Peyer's patch (tissue), 4 donors: ENCODE measurements at regions not wholly inside any gene's neighbourhood (a gene's known extent, or its start where the extent isn't known, plus 50 kb on each side); places are given as distances from the start of the nearest gene placed in this dataset.

Experiments used
- DNase-seq, 3 donors: peaks; one replicate each; pipeline ENCODE4 v3.0.0-alpha.2; 2017 to 2019
- H3K27ac ChIP-seq, 4 donors: fragments of 200-600 bp; sonication (generic); one replicate each; pipeline ENCODE4 v1.5.1; 2016 to 2019
- H3K27me3 ChIP-seq, 2 donors: fragments of 200-600 bp; sonication (generic); one replicate each; pipeline ENCODE4 v1.5.1; 2019
- H3K36me3 ChIP-seq, 3 donors: fragments of 200-600 bp; sonication (generic); one replicate each; pipeline ENCODE4 v1.5.1; 2016 to 2019
- H3K4me1 ChIP-seq, 4 donors: fragments of 200-600 bp; sonication (generic); one replicate each; pipeline ENCODE4 v1.5.1; 2016 to 2019
- H3K4me3 ChIP-seq, 4 donors: fragments of 200-600 bp; sonication (generic); 1 replicate in 3 of 4; 2 replicates in 1 of 4; pipeline ENCODE4 v1.5.1; 2016 to 2019; ENCODE audit warnings: mild to moderate bottlenecking in 1 of 4
- H3K9me3 ChIP-seq, 4 donors: fragments of 200-600 bp; sonication (generic); one replicate each; pipeline ENCODE4 v1.5.1; 2016 to 2019; ENCODE audit warnings: mild to moderate bottlenecking in 1 of 4
- CTCF ChIP-seq, 6 experiments: fragments of 450-650 bp in 4 of 6; fragments of 200-600 bp in 2 of 6; sonication (generic) in 1 of 6; IDR thresholded peaks; one replicate each; pipeline ENCODE4 v1.5.1; 2017 to 2019; ENCODE audit warnings: antibody characterized with exemption in 6 of 6, mild to moderate bottlenecking in 3 of 6, moderate library complexity in 1 of 6
- POLR2A ChIP-seq, 2 donors: fragments of 450-650 bp; IDR thresholded peaks; one replicate each; pipeline ENCODE4 v1.5.1; 2017; ENCODE audit warnings: antibody characterized with exemption in 2 of 2, mild to moderate bottlenecking in 2 of 2, moderate library complexity in 2 of 2

- Histone ChIP-seq H3K27me3 (no peaks in the 10 kb centered on the region), H3K36me3 (no peaks in the 10 kb centered on the region), H3K4me1 (no peaks in the 10 kb centered on the region), H3K9me3 (no peaks in the 10 kb centered on the region), H3K27ac (no peak overlapping the region), H3K4me3 (no peak overlapping the region)
- no peak for DNase-seq
- no peak for TF ChIP-seq POLR2A (IDR thresholded peaks at IDR 0.05)
These were observed 68.6 kb downstream of the NRN1 start for GRCh38 chr6:5937936-5938706.

- TF ChIP-seq CTCF (IDR thresholded peaks at IDR 0.05): no peak
- TF ChIP-seq POLR2A (IDR thresholded peaks at IDR 0.05): no peak
- no peak overlapping the region for H3K4me3 ChIP-seq
- H3K9me3 ChIP-seq: no peaks in the 10 kb centered on the region
- no peaks in the 10 kb centered on the region for H3K36me3 ChIP-seq
- no peak overlapping the region for H3K27ac ChIP-seq
- H3K4me1 ChIP-seq: no peaks in the 10 kb centered on the region
- no peaks in the 10 kb centered on the region for H3K27me3 ChIP-seq
- DNase-seq: no peak
These were observed 69.4 kb downstream of the NRN1 start for GRCh38 chr6:5937169-5937909.

- H3K27ac ChIP-seq: no peak overlapping the region
- TF ChIP-seq CTCF (IDR thresholded peaks at IDR 0.05) (no peak), POLR2A (IDR thresholded peaks at IDR 0.05) (no peak)
- H3K36me3 ChIP-seq: no peaks in the 10 kb centered on the region
- no peak overlapping the region for H3K4me3 ChIP-seq
- DNase-seq: no peak
- no peaks in the 10 kb centered on the region for H3K27me3 ChIP-seq
- no peaks in the 10 kb centered on the region for H3K4me1 ChIP-seq
- H3K9me3 ChIP-seq: no peaks in the 10 kb centered on the region
These were observed 70.1 kb downstream of the NRN1 start for GRCh38 chr6:5936631-5937030.

- H3K36me3 ChIP-seq: no peaks in the 10 kb centered on the region
- no peak for DNase-seq
- no peak overlapping the region for H3K4me3 ChIP-seq
- no peak for TF ChIP-seq CTCF (IDR thresholded peaks at IDR 0.05)
- TF ChIP-seq POLR2A (IDR thresholded peaks at IDR 0.05): no peak
- no peak overlapping the region for H3K27ac ChIP-seq
- no peaks in the 10 kb centered on the region for H3K9me3 ChIP-seq
- no peaks in the 10 kb centered on the region for H3K4me1 ChIP-seq
- H3K27me3 ChIP-seq: no peaks in the 10 kb centered on the region
These were observed 70.6 kb downstream of the NRN1 start for GRCh38 chr6:5936140-5936539.

GRCh38 chr6:5930968-5931367, 75.8 kb downstream of the NRN1 start:
- TF ChIP-seq CTCF (IDR thresholded peaks at IDR 0.05) (no peak), POLR2A (IDR thresholded peaks at IDR 0.05) (no peak)
- H3K27ac ChIP-seq: no peak overlapping the region

GRCh38 chr6:5930143-5930770, 76.5 kb downstream of the NRN1 start:
- TF ChIP-seq CTCF (IDR thresholded peaks at IDR 0.05): no peak
- TF ChIP-seq POLR2A (IDR thresholded peaks at IDR 0.05): no peak
- Histone ChIP-seq H3K36me3 (no peaks in the 10 kb centered on the region), H3K27me3 (no peaks in the 10 kb centered on the region), H3K9me3 (no peaks in the 10 kb centered on the region), H3K27ac (no peak overlapping the region), H3K4me3 (no peak overlapping the region), H3K4me1 (no peaks in the 10 kb centered on the region)
- no peak for DNase-seq

More at GRCh38 chr6:5930968-5931367, 75.8 kb downstream of the NRN1 start:
- Histone ChIP-seq H3K4me3 (no peak overlapping the region), H3K36me3 (no peaks in the 10 kb centered on the region), H3K9me3 (no peaks in the 10 kb centered on the region), H3K4me1 (no peaks in the 10 kb centered on the region), H3K27me3 (no peaks in the 10 kb centered on the region)
- no peak for DNase-seq
